ENCODE measurements at regions not wholly inside any gene's neighbourhood (a gene's known extent, or its start where the extent isn't known, plus 50 kb on each side); places are given as distances from the start of the nearest gene placed in this dataset.
A peak's percentile ranks its signal among the peaks of the same experiment; 100 is the strongest.
"Not testable (repeated sequence)": the region's sequence is repeated elsewhere in the genome, so short reads cannot be mapped to it uniquely, and the experiment has no call there.

- H3K27ac ChIP-seq, result no peak overlapping the region
- TF ChIP-seq, protein P1, sequence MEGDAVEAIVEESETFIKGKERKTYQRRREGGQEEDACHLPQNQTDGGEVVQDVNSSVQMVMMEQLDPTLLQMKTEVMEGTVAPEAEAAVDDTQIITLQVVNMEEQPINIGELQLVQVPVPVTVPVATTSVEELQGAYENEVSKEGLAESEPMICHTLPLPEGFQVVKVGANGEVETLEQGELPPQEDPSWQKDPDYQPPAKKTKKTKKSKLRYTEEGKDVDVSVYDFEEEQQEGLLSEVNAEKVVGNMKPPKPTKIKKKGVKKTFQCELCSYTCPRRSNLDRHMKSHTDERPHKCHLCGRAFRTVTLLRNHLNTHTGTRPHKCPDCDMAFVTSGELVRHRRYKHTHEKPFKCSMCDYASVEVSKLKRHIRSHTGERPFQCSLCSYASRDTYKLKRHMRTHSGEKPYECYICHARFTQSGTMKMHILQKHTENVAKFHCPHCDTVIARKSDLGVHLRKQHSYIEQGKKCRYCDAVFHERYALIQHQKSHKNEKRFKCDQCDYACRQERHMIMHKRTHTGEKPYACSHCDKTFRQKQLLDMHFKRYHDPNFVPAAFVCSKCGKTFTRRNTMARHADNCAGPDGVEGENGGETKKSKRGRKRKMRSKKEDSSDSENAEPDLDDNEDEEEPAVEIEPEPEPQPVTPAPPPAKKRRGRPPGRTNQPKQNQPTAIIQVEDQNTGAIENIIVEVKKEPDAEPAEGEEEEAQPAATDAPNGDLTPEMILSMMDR (conservative IDR thresholded peaks at IDR 0.05), result no peak
Measured at GRCh38 chr12:89058402-89058801, 293.9 kb downstream of the DUSP6 start.

- not testable (repeated sequence) for H3K27ac ChIP-seq
Measured at GRCh38 chr12:89053817-89054216, 298.5 kb downstream of the DUSP6 start.

GRCh38 chr12:89051065-89051677, 301.1 kb downstream of the DUSP6 start:
- TF ChIP-seq, protein P1 (conservative IDR thresholded peaks at IDR 0.05), result peak; percentile 93
- no peak overlapping the region for H3K27ac ChIP-seq

DNA sequence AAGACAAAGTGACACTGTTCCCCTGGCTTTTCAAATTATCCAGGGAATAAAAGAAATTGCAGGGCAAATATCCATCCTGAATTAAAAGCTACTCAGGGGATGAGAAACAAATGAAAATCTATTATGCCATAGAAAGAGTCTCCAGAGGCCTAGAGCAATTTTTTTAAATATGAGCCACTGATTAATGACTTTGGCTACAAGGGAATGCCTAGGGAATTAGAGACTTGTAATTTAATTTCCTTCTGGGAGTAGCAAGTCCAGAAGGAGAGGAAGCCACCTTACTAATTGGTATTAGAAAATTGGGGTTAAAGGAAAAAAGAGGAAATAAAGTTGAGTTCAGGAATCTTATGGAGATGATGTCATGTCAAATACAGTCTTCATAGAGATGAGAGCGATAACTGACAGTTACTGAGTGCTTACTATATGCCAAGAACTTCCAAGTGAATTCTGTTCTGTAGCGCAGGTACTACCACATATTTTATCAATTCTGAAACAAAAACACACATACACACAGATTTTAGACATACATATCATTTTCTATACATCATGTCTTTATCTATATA, 304.4 kb downstream of the DUSP6 start:
- no peak overlapping the region for H3K27ac ChIP-seq
- TF ChIP-seq, protein P1 (conservative IDR thresholded peaks at IDR 0.05), result no peak

DNA sequence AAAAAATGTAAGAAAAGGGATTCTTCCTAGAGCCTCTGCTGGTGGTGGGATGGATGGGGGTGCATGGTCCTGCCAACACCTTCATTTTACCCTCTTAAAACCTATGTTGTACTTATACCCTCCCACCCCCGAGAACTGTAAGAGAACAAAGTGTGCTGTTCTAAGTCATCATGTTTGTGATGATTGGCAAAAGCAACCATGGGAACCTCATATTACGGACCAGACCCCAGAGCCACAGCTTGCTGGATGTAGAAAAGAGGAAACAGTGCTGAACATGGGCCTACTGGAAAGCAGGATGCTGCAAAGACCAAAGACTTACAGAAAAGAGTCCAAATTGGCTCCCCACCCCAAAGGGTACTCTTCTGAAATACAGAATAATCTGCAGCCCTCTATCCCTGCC, 311.2 kb downstream of the DUSP6 start:
- no peak overlapping the region for H3K27ac ChIP-seq
- TF ChIP-seq, protein P1 (conservative IDR thresholded peaks at IDR 0.05), result no peak

DNA sequence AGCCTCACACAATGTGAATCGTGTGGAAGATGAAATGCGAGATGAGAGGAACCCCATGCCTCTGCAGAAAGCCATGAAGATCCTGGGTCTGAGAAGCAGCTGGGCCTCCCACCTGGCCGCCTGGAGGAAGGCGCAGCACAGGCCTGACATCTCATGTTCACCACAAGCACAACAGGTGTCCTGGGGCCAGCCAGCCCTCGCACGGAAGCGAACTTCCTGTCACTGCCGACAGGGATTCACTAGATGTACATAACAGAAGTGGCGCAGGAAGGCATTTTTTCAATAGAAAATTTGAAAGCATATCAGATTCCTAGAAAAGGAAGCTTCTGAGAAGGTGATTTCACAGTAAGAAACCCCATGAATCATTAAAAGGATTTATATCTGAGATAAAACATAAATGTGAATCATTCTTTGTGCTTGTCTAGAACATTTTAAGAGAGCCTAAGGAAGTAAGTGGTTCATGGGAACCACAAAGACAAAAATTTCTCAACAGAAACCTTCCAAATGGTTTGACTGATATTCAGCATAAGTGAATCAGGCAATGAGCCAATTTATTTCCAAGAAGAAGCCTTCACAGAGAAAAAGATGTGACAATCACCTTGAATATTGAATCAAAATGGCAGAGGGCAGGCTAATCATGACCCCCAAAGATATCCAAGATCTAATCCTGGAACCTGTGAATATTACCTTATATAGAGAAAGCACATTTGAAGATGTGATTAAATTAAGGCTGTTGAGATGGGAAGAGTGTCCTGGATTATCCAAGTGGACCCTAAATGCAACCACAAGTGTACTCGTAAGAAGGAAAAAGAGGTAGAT, 311.9 kb downstream of the DUSP6 start:
- TF ChIP-seq, protein P1 (conservative IDR thresholded peaks at IDR 0.05), result no peak
- no peak overlapping the region for H3K27ac ChIP-seq

DNA sequence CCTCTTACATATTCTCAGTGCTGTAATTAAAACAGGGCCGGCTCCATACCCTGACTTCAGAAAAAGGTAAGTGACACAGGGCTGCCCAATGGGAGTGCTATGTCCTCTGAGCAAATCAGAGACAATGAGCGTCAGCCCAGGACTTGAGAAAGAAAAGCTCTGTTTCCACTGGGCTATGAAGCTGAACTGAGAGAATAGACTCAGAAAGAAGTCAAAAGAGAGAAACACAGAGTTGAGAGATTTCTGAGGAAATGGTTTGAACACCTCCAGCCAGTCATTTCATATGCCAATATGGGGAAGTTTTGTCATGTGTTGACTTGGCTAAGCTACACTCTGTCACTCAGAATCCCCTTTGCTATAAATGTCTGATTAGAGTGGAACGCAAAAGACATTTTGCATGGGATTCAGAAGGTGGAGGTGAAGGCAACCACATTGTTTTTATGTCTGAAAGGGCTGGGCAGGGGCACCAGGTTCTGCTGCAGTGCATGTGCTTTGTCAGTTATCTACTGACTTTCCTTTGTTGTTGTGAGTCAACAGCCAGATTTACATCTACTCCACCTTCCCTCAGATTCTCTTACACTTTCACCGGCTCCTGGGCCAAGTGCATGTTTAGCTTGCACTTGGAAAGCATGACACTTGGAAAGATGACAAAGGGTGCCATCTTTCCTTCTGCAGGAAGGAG, 313.3 kb downstream of the DUSP6 start:
- no peak overlapping the region for H3K27ac ChIP-seq
- TF ChIP-seq, protein P1 (conservative IDR thresholded peaks at IDR 0.05), result no peak

Data from VCaP (cell line).